CD4-positive, alpha-beta T cell treated with Interleukin-6 for 4 hours (primary cell): ENCODE measurements at regions not wholly inside any gene's neighbourhood (a gene's known extent, or its start where the extent isn't known, plus 50 kb on each side); places are given as distances from the start of the nearest gene placed in this dataset.

Source experiments
- DNase-seq: peaks from one replicate; pipeline ENCODE4 v3.0.0-alpha.2; 2020; ENCODE audit warnings: mixed read lengths

- no peak for DNase-seq
These were observed 246.5 kb upstream of the C1orf174 start for GRCh38 chr1:4146614-4147013.

- no peak for DNase-seq
These were observed 247.4 kb upstream of the C1orf174 start for GRCh38 chr1:4147509-4147908.

- no peak for DNase-seq
These were observed 249.2 kb upstream of the C1orf174 start for GRCh38 chr1:4149281-4149680.

- DNase-seq, result no peak
These were observed 249.8 kb upstream of the C1orf174 start for GRCh38 chr1:4149831-4150230.

- no peak for DNase-seq
These were observed 250.2 kb upstream of the C1orf174 start for GRCh38 chr1:4150262-4150661.

- no peak for DNase-seq
These were observed 252.2 kb upstream of the C1orf174 start for GRCh38 chr1:4152266-4152665.

GRCh38 chr1:4153571-4153970 lies 253.5 kb upstream of the C1orf174 start:
- DNase-seq, result no peak

- DNase-seq, result no peak
These were observed 256.3 kb upstream of the C1orf174 start for GRCh38 chr1:4156241-4156973.

- no peak for DNase-seq
These were observed 260.1 kb upstream of the C1orf174 start for GRCh38 chr1:4160181-4160580.

GRCh38 chr1:4161366-4162006 lies 261.4 kb upstream of the C1orf174 start:
- DNase-seq, result no peak

GRCh38 chr1:4164965-4165364 lies 264.9 kb upstream of the C1orf174 start:
- DNase-seq, result no peak

- no peak for DNase-seq
These were observed 265.7 kb upstream of the C1orf174 start for GRCh38 chr1:4165686-4166300.

- no peak for DNase-seq
These were observed 266.6 kb upstream of the C1orf174 start for GRCh38 chr1:4166713-4167112.

GRCh38 chr1:4169991-4170390 lies 269.9 kb upstream of the C1orf174 start:
- no peak for DNase-seq

GRCh38 chr1:4170548-4171340 lies 270.7 kb upstream of the C1orf174 start:
- no peak for DNase-seq

- no peak for DNase-seq
These were observed 271.7 kb upstream of the C1orf174 start for GRCh38 chr1:4171480-4172450.

GRCh38 chr1:4172644-4173599 lies 272.9 kb upstream of the C1orf174 start:
- DNase-seq, result no peak

- DNase-seq, result no peak
These were observed 273.7 kb upstream of the C1orf174 start for GRCh38 chr1:4173731-4174130.

- no peak for DNase-seq
These were observed 274.5 kb upstream of the C1orf174 start for GRCh38 chr1:4174291-4175200.
